ENCODE measurements at regions not wholly inside any gene's neighbourhood (a gene's known extent, or its start where the extent isn't known, plus 50 kb on each side); places are given as distances from the start of the nearest gene placed in this dataset.

- no peaks in the 10 kb centered on the region for H3K9me3 ChIP-seq (ENCODE audit: severe bottlenecking)
- H3K36me3 ChIP-seq: no peaks in the 10 kb centered on the region
- no peak overlapping the region for H3K4me3 ChIP-seq (ENCODE audit: low read depth, low read length)
- no peak for TF ChIP-seq CTCF (IDR thresholded peaks at IDR 0.05; ENCODE audit: low read depth, low read length)
- DNase-seq: no peak
- H3K27me3 ChIP-seq (ENCODE audit: insufficient read depth, low read depth, severe bottlenecking): no peaks in the 10 kb centered on the region
- no peak overlapping the region for H3K27ac ChIP-seq
Observed at GRCh38 chr11:28708075-28708474, 599.9 kb downstream of the METTL15 start.

GRCh38 chr11:28704801-28705200, 596.6 kb downstream of the METTL15 start:
- Histone ChIP-seq H3K36me3 (no peaks in the 10 kb centered on the region), H3K9me3 (ENCODE audit: severe bottlenecking) (no peaks in the 10 kb centered on the region), H3K27me3 (ENCODE audit: insufficient read depth, low read depth, severe bottlenecking) (no peaks in the 10 kb centered on the region), H3K4me3 (ENCODE audit: low read depth, low read length) (no peak overlapping the region), H3K27ac (no peak overlapping the region)
- TF ChIP-seq CTCF (IDR thresholded peaks at IDR 0.05; ENCODE audit: low read depth, low read length): no peak
- DNase-seq: no peak

DNA sequence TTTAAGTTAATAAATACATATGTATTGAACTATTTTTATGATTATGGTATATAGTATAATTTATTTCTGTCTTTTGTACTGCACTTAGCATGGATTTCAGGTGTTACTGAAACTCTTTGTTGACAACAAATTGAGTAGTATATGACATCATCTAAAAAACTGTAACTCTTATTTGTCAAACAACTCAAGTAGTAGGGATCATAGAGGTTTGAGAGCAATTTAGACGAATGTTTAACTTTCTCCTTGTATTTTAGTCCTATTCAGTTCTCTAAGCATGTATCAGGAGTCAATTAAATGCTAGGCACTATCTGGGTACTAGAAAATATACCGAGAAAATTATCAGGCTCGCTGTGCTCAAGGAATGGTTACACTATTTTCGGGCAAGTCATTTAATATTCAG, 595.2 kb downstream of the METTL15 start:
- no peak overlapping the region for H3K27ac ChIP-seq
- DNase-seq: no peak
- H3K9me3 ChIP-seq (ENCODE audit: severe bottlenecking): no peaks in the 10 kb centered on the region
- no peaks in the 10 kb centered on the region for H3K36me3 ChIP-seq
- no peaks in the 10 kb centered on the region for H3K27me3 ChIP-seq (ENCODE audit: insufficient read depth, low read depth, severe bottlenecking)
- no peak overlapping the region for H3K4me3 ChIP-seq (ENCODE audit: low read depth, low read length)
- TF ChIP-seq CTCF (IDR thresholded peaks at IDR 0.05; ENCODE audit: low read depth, low read length): no peak

DNA sequence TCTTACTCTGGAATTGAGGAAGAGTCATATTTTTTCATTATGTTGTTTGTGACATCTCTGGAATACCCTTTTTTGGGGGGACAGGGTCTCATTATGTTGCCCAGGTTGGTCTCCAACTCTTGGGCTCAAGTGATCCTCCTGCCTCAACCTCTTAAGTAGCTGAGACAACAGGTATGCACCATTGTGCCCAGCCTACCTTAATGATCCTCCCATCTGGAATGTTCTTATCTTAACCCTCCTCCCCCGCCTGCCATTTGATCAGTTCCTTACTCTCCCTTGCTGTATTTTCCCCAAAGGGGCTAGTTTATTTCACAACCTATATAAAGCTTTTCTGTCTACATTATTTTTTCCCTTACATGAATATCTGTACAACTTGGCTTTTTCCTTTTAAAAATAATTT, 594.7 kb downstream of the METTL15 start:
- no peak for TF ChIP-seq CTCF (IDR thresholded peaks at IDR 0.05; ENCODE audit: low read depth, low read length)

DNA sequence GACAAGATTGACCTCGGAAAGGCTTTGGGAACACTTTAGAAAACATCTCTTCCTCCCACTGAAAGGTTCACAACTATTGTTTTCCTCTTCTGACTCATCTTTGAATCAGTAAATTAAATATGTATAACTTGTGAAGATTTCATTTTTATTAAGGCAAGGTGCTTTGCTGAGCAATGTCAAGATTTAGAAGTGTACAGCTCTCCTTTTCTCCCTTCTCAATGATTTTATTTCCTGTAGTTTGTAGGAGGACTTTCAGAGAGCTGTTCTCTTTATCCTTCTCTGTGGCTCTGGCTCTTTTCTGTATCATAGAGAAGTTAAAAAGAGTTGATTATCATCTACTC, 594.2 kb downstream of the METTL15 start:
- TF ChIP-seq CTCF (IDR thresholded peaks at IDR 0.05; ENCODE audit: low read depth, low read length): no peak
- no peaks in the 10 kb centered on the region for H3K27me3 ChIP-seq (ENCODE audit: insufficient read depth, low read depth, severe bottlenecking)
- H3K36me3 ChIP-seq: no peaks in the 10 kb centered on the region
- no peak overlapping the region for H3K27ac ChIP-seq
- no peaks in the 10 kb centered on the region for H3K9me3 ChIP-seq (ENCODE audit: severe bottlenecking)
- no peak for DNase-seq
- no peak overlapping the region for H3K4me3 ChIP-seq (ENCODE audit: low read depth, low read length)

More for the DNA sequence above, 594.7 kb downstream of the METTL15 start:
- no peak for DNase-seq
- Histone ChIP-seq H3K27me3 (ENCODE audit: insufficient read depth, low read depth, severe bottlenecking) (no peaks in the 10 kb centered on the region), H3K27ac (no peak overlapping the region), H3K4me3 (ENCODE audit: low read depth, low read length) (no peak overlapping the region), H3K9me3 (ENCODE audit: severe bottlenecking) (no peaks in the 10 kb centered on the region), H3K36me3 (no peaks in the 10 kb centered on the region)

DNA sequence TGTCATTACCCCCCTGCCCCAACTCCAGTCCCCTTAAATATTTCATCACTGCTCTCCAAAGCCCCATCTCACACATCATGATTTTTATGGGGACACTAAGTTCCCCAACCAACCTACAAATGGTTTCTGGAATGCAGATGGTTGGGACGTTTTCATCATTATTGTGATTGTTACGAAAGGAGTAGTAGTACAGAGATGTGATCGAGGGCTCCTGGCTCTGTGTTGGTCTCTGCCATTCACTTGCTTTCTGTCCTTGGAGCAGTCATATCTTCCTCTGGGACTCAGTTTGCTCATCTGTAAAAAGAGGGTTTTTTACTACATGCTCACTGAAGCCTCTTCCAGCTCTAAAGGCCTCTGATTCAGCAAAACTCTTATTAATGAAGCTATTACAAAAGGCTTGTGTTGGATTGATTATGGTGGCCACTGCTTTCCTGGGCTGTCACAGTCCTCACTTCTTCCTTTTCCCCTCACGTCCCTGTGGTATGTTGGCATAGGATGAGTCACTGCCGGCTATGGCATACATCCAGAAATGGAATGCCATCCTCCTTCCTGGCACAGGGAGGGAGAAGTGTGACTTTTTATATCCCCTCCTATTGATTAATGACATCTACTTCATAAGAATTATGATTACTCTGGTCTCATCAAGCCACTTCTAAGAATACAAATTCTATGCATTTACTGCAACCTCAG, 593.7 kb downstream of the METTL15 start:
- Histone ChIP-seq H3K9me3 (ENCODE audit: severe bottlenecking) (no peaks in the 10 kb centered on the region), H3K36me3 (no peaks in the 10 kb centered on the region), H3K27me3 (ENCODE audit: insufficient read depth, low read depth, severe bottlenecking) (no peaks in the 10 kb centered on the region), H3K27ac (no peak overlapping the region), H3K4me3 (ENCODE audit: low read depth, low read length) (no peak overlapping the region)
- TF ChIP-seq CTCF (IDR thresholded peaks at IDR 0.05; ENCODE audit: low read depth, low read length): no peak
- no peak for DNase-seq
